ENCODE measurements at regions not wholly inside any gene's neighbourhood (a gene's known extent, or its start where the extent isn't known, plus 50 kb on each side); places are given as distances from the start of the nearest gene placed in this dataset.
"Not testable (repeated sequence)": the region's sequence is repeated elsewhere in the genome, so short reads cannot be mapped to it uniquely, and the experiment has no call there.

- Histone ChIP-seq H3K4me3 (no peak overlapping the region), H3K4me1 (no peaks in the 10 kb centered on the region), H3K27ac (no peak overlapping the region), H3K27me3 (no peaks in the 10 kb centered on the region), H3K9me3 (no peaks in the 10 kb centered on the region), H3K36me3 (no peaks in the 10 kb centered on the region)
- in situ Hi-C loops (cut with MboI; ENCODE audit: low pct_ligation_motif_present in 1 of 4, low pct_unique_long_range_greater_than_20kb in 1 of 4, low sequenced_read_pairs in 3 of 4) = no loop called here
- 71 to 94% methylated on average over 1 of the region's 1 CpG for WGBS, 2 donors (ENCODE audit: low coverage in 1 of 2)
- intact Hi-C loops (cut with DNase I; ENCODE audit: low total_unique reads) = no loop called here
- DNase-seq = no peak
- TF ChIP-seq POLR2A (IDR thresholded peaks at IDR 0.05) = no peak
- TF ChIP-seq CTCF (IDR thresholded peaks at IDR 0.05) = no peak
- TF ChIP-seq POLR2AphosphoS5 (IDR thresholded peaks at IDR 0.05) = no peak
- TF ChIP-seq EP300 (IDR thresholded peaks at IDR 0.05; ENCODE audit: low read depth) = no peak
Measured at GRCh38 chr9:24007185-24007584, 181.1 kb upstream of the ELAVL2 start.

- WGBS, 2 donors (ENCODE audit: low coverage in 1 of 2) = 78 to 83% methylated on average over 2 to 7 of the region's 7 CpGs
- H3K27ac ChIP-seq; H3K36me3 ChIP-seq; H3K4me1 ChIP-seq; H3K9me3 ChIP-seq; H3K27me3 ChIP-seq; DNase-seq; H3K4me3 ChIP-seq; intact Hi-C loops (cut with DNase I; ENCODE audit: low total_unique reads): not testable (repeated sequence)
- in situ Hi-C loops (cut with MboI; ENCODE audit: low pct_ligation_motif_present in 1 of 4, low pct_unique_long_range_greater_than_20kb in 1 of 4, low sequenced_read_pairs in 3 of 4) = loop anchor here in 1 of 4 donors (25.0 kb wide), 1 partner anchor 95 kb away; no protein-coding TSS in a partner anchor
Measured at GRCh38 chr9:23991874-23992273, 165.8 kb upstream of the ELAVL2 start.

DNA sequence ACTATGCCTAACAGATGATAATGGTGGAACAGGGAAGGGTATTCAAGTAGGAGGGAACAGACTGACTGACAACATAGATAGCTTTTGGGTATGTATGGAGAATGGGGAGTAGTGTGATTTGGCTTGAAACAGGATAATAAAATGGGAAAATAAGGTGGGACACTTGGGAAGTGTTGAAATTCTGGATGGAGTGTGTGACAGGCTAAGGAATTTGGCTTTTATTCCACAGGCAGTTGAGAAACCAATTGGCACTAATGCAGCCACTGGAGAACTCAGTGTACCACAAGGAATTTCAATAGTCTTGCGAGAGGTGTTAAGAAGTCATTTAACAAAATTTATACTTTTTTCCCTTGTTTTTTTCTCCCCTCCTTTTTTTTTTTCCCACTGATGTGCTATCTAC is 153.5 kb upstream of the ELAVL2 start:
- TF ChIP-seq POLR2A (IDR thresholded peaks at IDR 0.05) = no peak
- TF ChIP-seq EP300 (IDR thresholded peaks at IDR 0.05; ENCODE audit: low read depth) = no peak
- no peak for TF ChIP-seq POLR2AphosphoS5 (IDR thresholded peaks at IDR 0.05)
- no peak for TF ChIP-seq CTCF (IDR thresholded peaks at IDR 0.05)
- intact Hi-C loops (cut with DNase I; ENCODE audit: low total_unique reads) (no loop called here), in situ Hi-C loops (cut with MboI; ENCODE audit: low pct_ligation_motif_present in 1 of 4, low pct_unique_long_range_greater_than_20kb in 1 of 4, low sequenced_read_pairs in 3 of 4) (loop anchor here in 1 of 4 donors (25.0 kb wide), 1 partner anchor 108 kb away; no protein-coding TSS in a partner anchor)
- no peaks in the 10 kb centered on the region for H3K27me3 ChIP-seq
- WGBS, 2 donors (ENCODE audit: low coverage in 1 of 2) = 97% methylated on average over 1 of the region's 1 CpG; no CpG with 5 or more reads in 1 of the 2 donors
- H3K27ac ChIP-seq = no peak overlapping the region
- H3K4me1 ChIP-seq = no peaks in the 10 kb centered on the region
- no peak overlapping the region for H3K4me3 ChIP-seq
- DNase-seq = no peak
- H3K36me3 ChIP-seq = no peaks in the 10 kb centered on the region
- H3K9me3 ChIP-seq = no peaks in the 10 kb centered on the region

GRCh38 chr9:23962101-23962500 is 136.1 kb upstream of the ELAVL2 start:
- Histone ChIP-seq H3K27me3 (no peaks in the 10 kb centered on the region), H3K9me3 (no peaks in the 10 kb centered on the region), H3K36me3 (no peaks in the 10 kb centered on the region), H3K4me3 (no peak overlapping the region), H3K4me1 (no peaks in the 10 kb centered on the region), H3K27ac (no peak overlapping the region)
- no peak for DNase-seq
- 83% methylated on average over 2 of the region's 2 CpGs; no CpG with 5 or more reads in 1 of the 2 donors for WGBS, 2 donors (ENCODE audit: low coverage in 1 of 2)
- no peak for TF ChIP-seq POLR2AphosphoS5 (IDR thresholded peaks at IDR 0.05)
- TF ChIP-seq EP300 (IDR thresholded peaks at IDR 0.05; ENCODE audit: low read depth) = no peak
- no peak for TF ChIP-seq POLR2A (IDR thresholded peaks at IDR 0.05)
- no peak for TF ChIP-seq CTCF (IDR thresholded peaks at IDR 0.05)
- intact Hi-C loops (cut with DNase I; ENCODE audit: low total_unique reads) = no loop called here
- in situ Hi-C loops (cut with MboI; ENCODE audit: low pct_ligation_motif_present in 1 of 4, low pct_unique_long_range_greater_than_20kb in 1 of 4, low sequenced_read_pairs in 3 of 4) = no loop called here

DNA sequence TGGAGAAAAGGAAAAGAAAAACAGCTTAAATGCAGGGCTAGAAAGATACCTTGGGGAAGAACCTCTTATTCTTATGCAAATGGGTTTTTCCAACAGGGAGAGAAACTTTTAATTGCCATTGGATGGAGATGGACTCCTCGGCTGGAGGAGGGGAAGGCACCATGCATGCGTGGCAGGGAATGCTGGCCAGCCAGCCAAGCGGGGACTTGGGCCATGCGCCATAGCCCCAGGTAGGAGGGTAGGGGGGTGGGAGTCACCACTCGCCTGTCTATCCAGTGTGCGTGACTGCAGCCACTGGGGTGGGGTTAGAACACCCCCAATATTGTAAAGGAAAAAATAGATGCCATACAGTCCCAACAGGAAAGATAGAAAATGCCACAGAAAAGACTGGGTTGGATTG is 119.9 kb upstream of the ELAVL2 start:
- 88 to 93% methylated on average over 6 of the region's 6 CpGs for WGBS, 2 donors (ENCODE audit: low coverage in 1 of 2)
- intact Hi-C loops (cut with DNase I; ENCODE audit: low total_unique reads) = no loop called here
- H3K9me3 ChIP-seq = peaks cover 15 to 17% of the 10 kb centered on the region in 2 donors

More for the DNA sequence above, 119.9 kb upstream of the ELAVL2 start:
- Histone ChIP-seq H3K4me3 (no peak overlapping the region), H3K27ac (no peak overlapping the region), H3K36me3 (no peaks in the 10 kb centered on the region), H3K4me1 (no peaks in the 10 kb centered on the region), H3K27me3 (no peaks in the 10 kb centered on the region)
- TF ChIP-seq POLR2AphosphoS5 (IDR thresholded peaks at IDR 0.05) (no peak), EP300 (IDR thresholded peaks at IDR 0.05; ENCODE audit: low read depth) (no peak), CTCF (IDR thresholded peaks at IDR 0.05) (no peak), POLR2A (IDR thresholded peaks at IDR 0.05) (no peak)
- in situ Hi-C loops (cut with MboI; ENCODE audit: low pct_ligation_motif_present in 1 of 4, low pct_unique_long_range_greater_than_20kb in 1 of 4, low sequenced_read_pairs in 3 of 4) = no loop called here
- no peak for DNase-seq
